Stomach (tissue), 8 donors: ENCODE measurements at regions not wholly inside any gene's neighbourhood (a gene's known extent, or its start where the extent isn't known, plus 50 kb on each side); places are given as distances from the start of the nearest gene placed in this dataset.

Experiments used
- DNase-seq, 2 donors: peaks; one replicate each; pipeline versions ENCODE4 v3.0.0 to v3.0.0-alpha.2; 2013 to 2019
- H3K27ac ChIP-seq, 5 donors: fragments of 200-600 bp in 4 of 5; sonication (generic) in 4 of 5; one replicate each; pipeline ENCODE4 v1.5.1; 2013 to 2019; ENCODE audit warnings: mild to moderate bottlenecking in 1 of 5, moderate library complexity in 1 of 5
- H3K27me3 ChIP-seq, 3 donors: fragments of 200-600 bp; sonication (generic); one replicate each; pipeline ENCODE4 v1.5.1; 2017 to 2019; ENCODE audit warnings: mixed run types in 1 of 3
- H3K36me3 ChIP-seq, 4 donors: fragments of 200-600 bp; sonication (generic); 1 replicate in 3 of 4; 2 replicates in 1 of 4; pipeline ENCODE4 v1.5.1; 2016 to 2019
- H3K4me1 ChIP-seq, 4 donors: fragments of 200-600 bp; sonication (generic); one replicate each; pipeline ENCODE4 v1.5.1; 2016 to 2019
- H3K4me3 ChIP-seq, 4 donors: fragments of 200-600 bp; sonication (generic) in 3 of 4; one replicate each; pipeline ENCODE4 v1.5.1; 2016 to 2019; ENCODE audit warnings: mild to moderate bottlenecking in 1 of 4
- H3K9me3 ChIP-seq, 4 donors: fragments of 200-600 bp; sonication (generic); one replicate each; pipeline ENCODE4 v1.5.1; 2016 to 2019
- EP300 ChIP-seq: sonication (generic); formaldehyde crosslinking; IDR thresholded peaks from one replicate; pipeline ENCODE4 v1.6.1; 2017; ENCODE audit warnings: antibody characterized with exemption
- POLR2A ChIP-seq, 4 donors: fragments of 450-650 bp; IDR thresholded peaks; one replicate each; pipeline ENCODE4 v1.6.1; 2016; ENCODE audit warnings: antibody characterized with exemption in 4 of 4, control low read depth in 2 of 4, mild to moderate bottlenecking in 1 of 4, moderate library complexity in 1 of 4
- POLR2AphosphoS5 ChIP-seq, 3 donors: sonication (generic); formaldehyde crosslinking; IDR thresholded peaks; one replicate each; pipeline ENCODE4 v1.6.1; 2016; ENCODE audit warnings: antibody characterized with exemption in 3 of 3
- WGBS, 5 donors: extraction: QIAGEN DNeasy Blood & Tissue Kit in 3 of 5; methylation state at CpG; one replicate each; pipeline versions ENCODE4 v1.1.5 to v1.1.7; 2013 to 2018; 5-methylcytosine and 5-hydroxymethylcytosine counted together
- intact Hi-C: fragments of 100-400 bp; cut with DNase I; formaldehyde crosslinking; loops from one replicate; pipeline ENCODE4 v1.15.1; 2023; ENCODE audit warnings: low total_unique reads
- TF ChIP-seq, protein P1 (sequence below), 7 experiments: fragments of 450-650 bp in 4 of 7; fragments of 200-600 bp in 3 of 7; sonication (generic) in 3 of 7; IDR thresholded peaks; one replicate each; pipeline ENCODE4 v1.5.1; 2016 to 2019; ENCODE audit warnings: antibody characterized with exemption in 7 of 7, control low read depth in 2 of 7, mild to moderate bottlenecking in 1 of 7
- donor health status: healthy with polysubstance abuse.
- donor health status: Bipolar disorder and iron deficiency.
- donor health status: healthy.

DNA sequence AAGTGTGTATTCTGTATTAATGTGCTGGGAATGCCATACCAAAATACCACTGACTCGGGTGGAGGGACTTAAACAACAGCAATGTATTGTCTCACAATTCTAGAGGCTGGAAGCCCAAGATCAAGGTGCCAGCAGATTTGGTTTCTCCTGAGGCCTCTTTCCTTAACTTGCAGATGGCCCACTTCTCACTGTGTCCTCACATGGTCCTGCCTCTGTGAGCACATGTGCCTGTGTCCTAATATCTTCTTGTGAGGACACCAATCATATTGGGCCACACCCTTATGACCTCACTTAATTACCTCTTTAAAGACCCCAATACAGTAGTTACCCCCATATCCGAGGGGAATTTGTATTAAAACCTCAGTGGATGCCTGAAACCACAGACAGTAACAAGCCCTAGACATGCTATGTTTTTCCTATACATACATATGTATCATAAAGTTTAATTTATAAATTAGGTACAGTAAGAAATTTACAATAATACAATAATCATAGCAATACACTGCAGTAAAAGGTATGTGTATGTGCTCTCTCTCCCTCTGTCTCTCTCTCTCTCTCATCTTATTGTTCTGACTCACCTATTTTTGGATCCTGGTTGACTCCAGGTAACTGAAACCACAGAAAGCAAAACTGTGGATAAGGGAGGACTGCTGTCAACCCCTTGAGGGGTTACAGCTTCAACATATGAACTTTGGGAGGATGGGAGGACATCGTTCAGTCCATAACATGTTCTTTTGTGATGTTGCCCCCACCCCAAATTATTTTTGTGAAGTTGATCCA, 174.3 kb downstream of the IRS2 start:
- H3K4me1 ChIP-seq: no peaks in the 10 kb centered on the region
- no peak for DNase-seq
- intact Hi-C loops: no loop called here
- H3K4me3 ChIP-seq: no peak overlapping the region
- no peaks in the 10 kb centered on the region for H3K27me3 ChIP-seq
- no peak overlapping the region for H3K27ac ChIP-seq
- H3K36me3 ChIP-seq: no peaks in the 10 kb centered on the region
- no peaks in the 10 kb centered on the region for H3K9me3 ChIP-seq
- TF ChIP-seq EP300 (no peak), POLR2AphosphoS5 (IDR thresholded peaks at IDR 0.05) (no peak), POLR2A (IDR thresholded peaks at IDR 0.05) (no peak)
- TF ChIP-seq, protein P1, sequence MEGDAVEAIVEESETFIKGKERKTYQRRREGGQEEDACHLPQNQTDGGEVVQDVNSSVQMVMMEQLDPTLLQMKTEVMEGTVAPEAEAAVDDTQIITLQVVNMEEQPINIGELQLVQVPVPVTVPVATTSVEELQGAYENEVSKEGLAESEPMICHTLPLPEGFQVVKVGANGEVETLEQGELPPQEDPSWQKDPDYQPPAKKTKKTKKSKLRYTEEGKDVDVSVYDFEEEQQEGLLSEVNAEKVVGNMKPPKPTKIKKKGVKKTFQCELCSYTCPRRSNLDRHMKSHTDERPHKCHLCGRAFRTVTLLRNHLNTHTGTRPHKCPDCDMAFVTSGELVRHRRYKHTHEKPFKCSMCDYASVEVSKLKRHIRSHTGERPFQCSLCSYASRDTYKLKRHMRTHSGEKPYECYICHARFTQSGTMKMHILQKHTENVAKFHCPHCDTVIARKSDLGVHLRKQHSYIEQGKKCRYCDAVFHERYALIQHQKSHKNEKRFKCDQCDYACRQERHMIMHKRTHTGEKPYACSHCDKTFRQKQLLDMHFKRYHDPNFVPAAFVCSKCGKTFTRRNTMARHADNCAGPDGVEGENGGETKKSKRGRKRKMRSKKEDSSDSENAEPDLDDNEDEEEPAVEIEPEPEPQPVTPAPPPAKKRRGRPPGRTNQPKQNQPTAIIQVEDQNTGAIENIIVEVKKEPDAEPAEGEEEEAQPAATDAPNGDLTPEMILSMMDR (IDR thresholded peaks at IDR 0.05): no peak
- WGBS, 5 donors: 67 to 92% (median 78%) methylated on average over 3 of the region's 3 CpGs

DNA sequence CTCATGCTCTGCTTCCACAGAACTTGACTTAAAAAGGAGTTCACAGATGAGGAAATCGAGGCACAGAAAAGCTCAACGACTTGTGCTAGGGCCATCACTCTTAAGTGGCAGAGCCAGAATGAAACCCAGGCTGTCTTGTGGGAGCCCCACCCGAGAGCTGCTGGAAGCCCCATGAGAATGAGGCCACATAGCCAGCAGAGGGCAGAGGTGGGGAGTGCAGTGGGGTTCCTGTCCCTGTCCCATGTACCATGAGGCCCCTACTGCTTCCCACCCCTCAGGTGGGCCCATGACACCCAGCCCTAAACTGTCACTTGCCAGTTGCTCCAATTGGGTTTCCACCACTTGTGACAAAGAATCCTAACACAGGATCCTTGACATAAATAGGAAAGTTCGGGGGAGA, 175.9 kb downstream of the IRS2 start:
- H3K9me3 ChIP-seq: no peaks in the 10 kb centered on the region
- H3K4me1 ChIP-seq: no peaks in the 10 kb centered on the region
- no peaks in the 10 kb centered on the region for H3K36me3 ChIP-seq
- intact Hi-C loops: no loop called here
- H3K27me3 ChIP-seq: no peaks in the 10 kb centered on the region
- WGBS, 5 donors: 67 to 76% (median 75%) methylated on average over 4 of the region's 4 CpGs
- DNase-seq: peak; percentile 44 to 48
- no peak overlapping the region for H3K27ac ChIP-seq
- TF ChIP-seq, protein P1 (IDR thresholded peaks at IDR 0.05): peak in 2 of 7 experiments; percentile 12 to 26
- TF ChIP-seq POLR2A (IDR thresholded peaks at IDR 0.05): no peak
- no peak overlapping the region for H3K4me3 ChIP-seq

DNA sequence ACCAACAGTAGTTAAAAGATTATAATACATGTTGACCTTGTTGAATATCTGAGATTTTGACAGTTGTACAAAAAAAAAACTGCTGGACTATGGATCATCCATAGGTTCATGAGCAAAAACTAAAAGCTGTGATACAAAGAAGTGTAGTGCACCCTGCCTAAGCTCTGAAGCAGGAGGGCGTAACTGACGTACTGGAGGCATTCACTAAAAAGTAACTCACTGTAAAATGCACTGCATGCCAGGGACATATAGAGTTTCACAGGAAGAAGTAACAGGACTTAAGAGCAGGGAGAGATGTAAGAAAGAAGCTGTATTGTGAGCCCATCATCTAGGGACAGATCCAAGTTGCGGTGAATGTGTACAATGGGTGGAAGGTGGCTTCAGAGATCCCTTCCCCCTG, 177.9 kb downstream of the IRS2 start:
- Histone ChIP-seq H3K4me3 (no peak overlapping the region), H3K27ac (no peak overlapping the region), H3K4me1 (no peaks in the 10 kb centered on the region), H3K27me3 (no peaks in the 10 kb centered on the region), H3K36me3 (no peaks in the 10 kb centered on the region), H3K9me3 (no peaks in the 10 kb centered on the region)
- DNase-seq: no peak
- 78 to 94% (median 92%) methylated on average over 3 of the region's 3 CpGs for WGBS, 5 donors
- intact Hi-C loops: no loop called here
- TF ChIP-seq EP300: no peak
- TF ChIP-seq, protein P1 (IDR thresholded peaks at IDR 0.05): no peak
- no peak for TF ChIP-seq POLR2A (IDR thresholded peaks at IDR 0.05)
- no peak for TF ChIP-seq POLR2AphosphoS5 (IDR thresholded peaks at IDR 0.05)

DNA sequence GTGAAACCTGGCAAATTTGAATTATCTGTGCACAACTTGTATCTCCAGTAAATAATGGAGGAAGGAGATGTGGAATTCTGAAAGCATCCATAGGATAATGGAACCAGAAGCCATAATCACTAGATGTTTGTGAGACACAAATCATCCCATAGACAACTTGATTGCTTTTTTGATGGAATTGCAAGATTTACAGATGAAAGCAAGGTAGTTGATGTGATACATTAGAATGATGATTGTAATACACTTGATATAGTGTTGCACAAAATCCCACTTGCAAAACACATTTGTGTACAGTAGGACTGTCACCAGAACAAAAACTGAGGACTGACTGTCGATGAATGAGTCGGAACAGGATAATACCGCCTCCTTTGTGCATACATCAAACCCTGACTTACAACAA, 178.3 kb downstream of the IRS2 start:
- no peak for TF ChIP-seq POLR2AphosphoS5 (IDR thresholded peaks at IDR 0.05)
- H3K4me3 ChIP-seq: no peak overlapping the region
- no peaks in the 10 kb centered on the region for H3K4me1 ChIP-seq
- H3K9me3 ChIP-seq: no peaks in the 10 kb centered on the region
- H3K36me3 ChIP-seq: no peaks in the 10 kb centered on the region
- DNase-seq: no peak
- H3K27ac ChIP-seq: no peak overlapping the region
- intact Hi-C loops: no loop called here
- H3K27me3 ChIP-seq: no peaks in the 10 kb centered on the region
- 85 to 95% (median 92%) methylated on average over 3 of the region's 3 CpGs for WGBS, 5 donors

DNA sequence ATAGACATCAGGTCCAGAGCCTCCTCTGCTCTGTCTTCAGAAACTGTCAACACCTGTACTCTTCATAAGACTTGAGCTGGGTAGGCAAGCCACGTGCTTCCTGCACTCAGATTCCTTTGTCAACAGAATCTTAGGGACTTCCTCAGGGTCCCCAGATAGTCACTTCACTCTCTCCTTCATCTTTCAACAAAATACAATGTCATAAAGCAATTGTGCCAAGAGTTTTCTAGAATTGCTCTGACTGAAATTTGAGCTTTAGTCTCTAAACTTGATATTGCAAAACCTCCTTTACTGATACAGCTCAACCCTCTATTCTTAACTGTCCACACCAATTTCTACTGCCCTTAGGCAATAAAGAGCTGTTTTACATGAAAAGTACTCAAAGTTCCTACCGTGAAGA, 179.9 kb downstream of the IRS2 start:
- Histone ChIP-seq H3K36me3 (no peaks in the 10 kb centered on the region), H3K4me3 (no peak overlapping the region), H3K4me1 (no peaks in the 10 kb centered on the region), H3K27me3 (no peaks in the 10 kb centered on the region), H3K9me3 (no peaks in the 10 kb centered on the region), H3K27ac (no peak overlapping the region)
- 29 to 73% (median 36%) methylated on average over 1 to 2 of the region's 2 CpGs for WGBS, 5 donors
- no peak for TF ChIP-seq POLR2A (IDR thresholded peaks at IDR 0.05)
- TF ChIP-seq, protein P1 (IDR thresholded peaks at IDR 0.05): no peak
- TF ChIP-seq POLR2AphosphoS5 (IDR thresholded peaks at IDR 0.05): no peak
- no peak for TF ChIP-seq EP300
- intact Hi-C loops: no loop called here
- no peak for DNase-seq
